GM18505 (cell line): ENCODE measurements at regions not wholly inside any gene's neighbourhood (a gene's known extent, or its start where the extent isn't known, plus 50 kb on each side); places are given as distances from the start of the nearest gene placed in this dataset.

Experiments used
- ATAC-seq: cut with Tn5 transposase; IDR thresholded peaks from one replicate; pipeline ENCODE4 v1.9.1; 2021; ENCODE audit not compliant: unreplicated experiment
- POLR2A ChIP-seq: IDR thresholded peaks from 4 replicates; pipeline ENCODE4 v1.6.1; 2011; ENCODE audit warnings: borderline replicate concordance; ENCODE audit not compliant: insufficient read depth, insufficient read length; ENCODE audit errors: extremely low read depth

GRCh38 chr3:162994165-162994564 lies 1497.6 kb downstream of the OTOL1 start:
- ATAC-seq = no peak
- no peak for TF ChIP-seq POLR2A

GRCh38 chr3:162996368-162996767 lies 1499.8 kb downstream of the OTOL1 start:
- ATAC-seq = no peak

GRCh38 chr3:162998205-162998604 lies 1501.6 kb downstream of the OTOL1 start:
- TF ChIP-seq POLR2A = no peak
- ATAC-seq = no peak

More at GRCh38 chr3:162996368-162996767, 1499.8 kb downstream of the OTOL1 start:
- no peak for TF ChIP-seq POLR2A

- TF ChIP-seq POLR2A = no peak
- ATAC-seq = no peak
Observed at GRCh38 chr3:163011596-163011995, 1515.0 kb downstream of the OTOL1 start.

- no peak for ATAC-seq
- no peak for TF ChIP-seq POLR2A
Observed at GRCh38 chr3:163016251-163016650, 1519.6 kb downstream of the OTOL1 start.

- no peak for ATAC-seq
- no peak for TF ChIP-seq POLR2A
Observed at GRCh38 chr3:163018067-163018466, 1521.5 kb downstream of the OTOL1 start.

- TF ChIP-seq POLR2A = no peak
- ATAC-seq = no peak
Observed at GRCh38 chr3:163018664-163019063, 1522.1 kb downstream of the OTOL1 start.

- no peak for TF ChIP-seq POLR2A
- ATAC-seq = no peak
Observed at GRCh38 chr3:163019260-163019659, 1522.7 kb downstream of the OTOL1 start.

GRCh38 chr3:163033652-163034051 lies 1537.0 kb downstream of the OTOL1 start:
- TF ChIP-seq POLR2A = no peak
- ATAC-seq = no peak

GRCh38 chr3:163039636-163040035 lies 1543.0 kb downstream of the OTOL1 start:
- no peak for ATAC-seq

GRCh38 chr3:163043074-163043473 lies 1546.5 kb downstream of the OTOL1 start:
- TF ChIP-seq POLR2A = no peak
- ATAC-seq = no peak

More at GRCh38 chr3:163039636-163040035, 1543.0 kb downstream of the OTOL1 start:
- TF ChIP-seq POLR2A = no peak

- no peak for ATAC-seq
- no peak for TF ChIP-seq POLR2A
Observed at GRCh38 chr3:163045945-163046344, 1549.3 kb downstream of the OTOL1 start.

GRCh38 chr3:163048881-163049280 lies 1552.3 kb downstream of the OTOL1 start:
- no peak for TF ChIP-seq POLR2A
- no peak for ATAC-seq

GRCh38 chr3:163056874-163057497 lies 1560.4 kb downstream of the OTOL1 start:
- no peak for ATAC-seq
- no peak for TF ChIP-seq POLR2A
